Peyer's patch (tissue), 4 donors: ENCODE measurements at regions not wholly inside any gene's neighbourhood (a gene's known extent, or its start where the extent isn't known, plus 50 kb on each side); places are given as distances from the start of the nearest gene placed in this dataset.
A peak's percentile ranks its signal among the peaks of the same experiment; 100 is the strongest.

Experiments
- DNase-seq, 3 donors: peaks; one replicate each; pipeline ENCODE4 v3.0.0-alpha.2; 2017 to 2019
- H3K27ac ChIP-seq, 4 donors: fragments of 200-600 bp; sonication (generic); one replicate each; pipeline ENCODE4 v1.5.1; 2016 to 2019
- H3K27me3 ChIP-seq, 2 donors: fragments of 200-600 bp; sonication (generic); one replicate each; pipeline ENCODE4 v1.5.1; 2019
- H3K36me3 ChIP-seq, 3 donors: fragments of 200-600 bp; sonication (generic); one replicate each; pipeline ENCODE4 v1.5.1; 2016 to 2019
- H3K4me1 ChIP-seq, 4 donors: fragments of 200-600 bp; sonication (generic); one replicate each; pipeline ENCODE4 v1.5.1; 2016 to 2019
- H3K4me3 ChIP-seq, 4 donors: fragments of 200-600 bp; sonication (generic); 1 replicate in 3 of 4; 2 replicates in 1 of 4; pipeline ENCODE4 v1.5.1; 2016 to 2019; ENCODE audit warnings: mild to moderate bottlenecking in 1 of 4
- H3K9me3 ChIP-seq, 4 donors: fragments of 200-600 bp; sonication (generic); one replicate each; pipeline ENCODE4 v1.5.1; 2016 to 2019; ENCODE audit warnings: mild to moderate bottlenecking in 1 of 4
- POLR2A ChIP-seq, 2 donors: fragments of 450-650 bp; IDR thresholded peaks; one replicate each; pipeline ENCODE4 v1.5.1; 2017; ENCODE audit warnings: antibody characterized with exemption in 2 of 2, mild to moderate bottlenecking in 2 of 2, moderate library complexity in 2 of 2
- TF ChIP-seq, protein P1 (sequence below), 6 experiments: fragments of 450-650 bp in 4 of 6; fragments of 200-600 bp in 2 of 6; sonication (generic) in 1 of 6; IDR thresholded peaks; one replicate each; pipeline ENCODE4 v1.5.1; 2017 to 2019; ENCODE audit warnings: antibody characterized with exemption in 6 of 6, mild to moderate bottlenecking in 3 of 6, moderate library complexity in 1 of 6

GRCh38 chr21:39029900-39030884, 153.1 kb downstream of the PSMG1 start:
- no peak for TF ChIP-seq POLR2A (IDR thresholded peaks at IDR 0.05)
- TF ChIP-seq, protein P1, sequence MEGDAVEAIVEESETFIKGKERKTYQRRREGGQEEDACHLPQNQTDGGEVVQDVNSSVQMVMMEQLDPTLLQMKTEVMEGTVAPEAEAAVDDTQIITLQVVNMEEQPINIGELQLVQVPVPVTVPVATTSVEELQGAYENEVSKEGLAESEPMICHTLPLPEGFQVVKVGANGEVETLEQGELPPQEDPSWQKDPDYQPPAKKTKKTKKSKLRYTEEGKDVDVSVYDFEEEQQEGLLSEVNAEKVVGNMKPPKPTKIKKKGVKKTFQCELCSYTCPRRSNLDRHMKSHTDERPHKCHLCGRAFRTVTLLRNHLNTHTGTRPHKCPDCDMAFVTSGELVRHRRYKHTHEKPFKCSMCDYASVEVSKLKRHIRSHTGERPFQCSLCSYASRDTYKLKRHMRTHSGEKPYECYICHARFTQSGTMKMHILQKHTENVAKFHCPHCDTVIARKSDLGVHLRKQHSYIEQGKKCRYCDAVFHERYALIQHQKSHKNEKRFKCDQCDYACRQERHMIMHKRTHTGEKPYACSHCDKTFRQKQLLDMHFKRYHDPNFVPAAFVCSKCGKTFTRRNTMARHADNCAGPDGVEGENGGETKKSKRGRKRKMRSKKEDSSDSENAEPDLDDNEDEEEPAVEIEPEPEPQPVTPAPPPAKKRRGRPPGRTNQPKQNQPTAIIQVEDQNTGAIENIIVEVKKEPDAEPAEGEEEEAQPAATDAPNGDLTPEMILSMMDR (IDR thresholded peaks at IDR 0.05) = no peak
- H3K4me1 ChIP-seq = peaks cover 0 to 2% (median 0%) of the 10 kb centered on the region in 4 donors
- H3K27ac ChIP-seq = no peak overlapping the region
- no peaks in the 10 kb centered on the region for H3K27me3 ChIP-seq
- DNase-seq = no peak
- H3K36me3 ChIP-seq = no peaks in the 10 kb centered on the region
- no peaks in the 10 kb centered on the region for H3K9me3 ChIP-seq
- H3K4me3 ChIP-seq = no peak overlapping the region

GRCh38 chr21:39029086-39029755, 154.0 kb downstream of the PSMG1 start:
- H3K36me3 ChIP-seq = no peaks in the 10 kb centered on the region
- peaks cover 0 to 2% (median 0%) of the 10 kb centered on the region in 4 donors for H3K4me1 ChIP-seq
- H3K9me3 ChIP-seq = no peaks in the 10 kb centered on the region
- no peak for TF ChIP-seq POLR2A (IDR thresholded peaks at IDR 0.05)
- TF ChIP-seq, protein P1 (IDR thresholded peaks at IDR 0.05) = no peak
- DNase-seq = no peak
- no peak overlapping the region for H3K4me3 ChIP-seq
- H3K27me3 ChIP-seq = no peaks in the 10 kb centered on the region
- peak overlapping the region in 1 of 4 donors; percentile 9 for H3K27ac ChIP-seq

GRCh38 chr21:39025198-39025597, 158.1 kb downstream of the PSMG1 start:
- H3K27ac ChIP-seq = no peak overlapping the region
- H3K27me3 ChIP-seq = no peaks in the 10 kb centered on the region
- H3K36me3 ChIP-seq = no peaks in the 10 kb centered on the region
- H3K9me3 ChIP-seq = no peaks in the 10 kb centered on the region
- no peak for TF ChIP-seq POLR2A (IDR thresholded peaks at IDR 0.05)
- TF ChIP-seq, protein P1 (IDR thresholded peaks at IDR 0.05) = no peak
- no peak overlapping the region for H3K4me3 ChIP-seq
- DNase-seq = no peak
- H3K4me1 ChIP-seq = peaks cover 0 to 13% (median 0%) of the 10 kb centered on the region in 4 donors

- H3K9me3 ChIP-seq = no peaks in the 10 kb centered on the region
- H3K4me3 ChIP-seq = no peak overlapping the region
- DNase-seq = no peak
- H3K27me3 ChIP-seq = no peaks in the 10 kb centered on the region
- H3K36me3 ChIP-seq = no peaks in the 10 kb centered on the region
- no peak overlapping the region for H3K27ac ChIP-seq
- peaks cover 0 to 13% (median 0%) of the 10 kb centered on the region in 4 donors for H3K4me1 ChIP-seq
- TF ChIP-seq POLR2A (IDR thresholded peaks at IDR 0.05) = no peak
- TF ChIP-seq, protein P1 (IDR thresholded peaks at IDR 0.05) = no peak
These were observed 158.7 kb downstream of the PSMG1 start for GRCh38 chr21:39024538-39024937.

DNA sequence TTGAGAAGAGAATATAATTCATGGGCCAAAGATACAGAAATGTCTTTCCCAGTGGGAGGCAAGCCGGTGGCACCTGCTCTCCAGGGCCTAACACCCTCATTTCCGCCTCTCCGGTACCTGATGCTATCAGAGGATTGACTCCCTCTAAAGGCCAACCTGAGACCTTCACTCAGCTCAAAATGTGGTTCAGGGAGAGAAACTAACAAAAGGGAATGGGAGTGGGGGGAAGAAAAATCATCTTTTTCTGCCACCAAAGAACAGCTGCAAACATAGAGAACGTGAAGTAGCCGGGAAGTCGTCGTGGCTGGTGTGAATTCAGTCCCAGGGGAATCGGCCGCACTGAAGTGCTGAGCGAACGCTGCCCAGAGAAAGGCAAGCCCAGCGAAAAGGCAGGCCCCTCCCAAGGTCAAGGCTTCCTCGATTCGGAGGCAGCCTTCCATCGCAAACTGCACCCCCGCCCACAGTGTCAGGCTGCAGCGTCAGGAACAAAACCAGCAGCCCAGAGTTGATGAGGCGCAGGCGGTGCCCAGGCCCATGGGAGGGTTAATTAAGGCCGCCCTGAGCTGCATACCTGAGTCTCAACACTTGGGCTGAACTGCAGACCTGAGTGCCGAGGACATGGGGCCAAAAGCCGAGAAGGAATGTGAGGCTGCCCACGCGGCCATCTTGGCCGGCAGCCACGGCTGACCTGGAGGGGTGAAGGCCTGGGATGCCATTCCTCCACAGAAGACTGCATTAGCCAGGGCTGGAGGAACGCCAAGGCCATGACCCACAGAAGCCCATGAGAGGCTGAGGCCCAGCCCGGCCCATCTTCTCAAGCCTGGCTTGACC, 160.2 kb downstream of the PSMG1 start:
- Histone ChIP-seq H3K36me3 (no peaks in the 10 kb centered on the region), H3K4me1 (peaks cover 0 to 13% (median 0%) of the 10 kb centered on the region in 4 donors), H3K27ac (peak overlapping the region; percentile 43 to 75 (median 50)), H3K4me3 (no peak overlapping the region), H3K27me3 (no peaks in the 10 kb centered on the region), H3K9me3 (no peaks in the 10 kb centered on the region)
- no peak for DNase-seq
- TF ChIP-seq, protein P1 (IDR thresholded peaks at IDR 0.05) = peak in 3 of 6 experiments; percentile 44 to 53 (median 49)
- no peak for TF ChIP-seq POLR2A (IDR thresholded peaks at IDR 0.05)
